Activated naive CD4-positive, alpha-beta T cell treated with anti-CD3 and anti-CD28 coated beads, Interleukin-2, amount 10 ng/mL, durations not matched to agents 7 days and 5 days (primary cell): ENCODE measurements at regions not wholly inside any gene's neighbourhood (a gene's known extent, or its start where the extent isn't known, plus 50 kb on each side); places are given as distances from the start of the nearest gene placed in this dataset.
"Not testable (repeated sequence)": the region's sequence is repeated elsewhere in the genome, so short reads cannot be mapped to it uniquely, and the experiment has no call there.

Experiments used
- CTCF ChIA-PET: fragments of 350-600 bp; sonication (Branson Sonifier 250); formaldehyde crosslinking; loops from one replicate; lab custom pipeline; 2021; ENCODE audit warnings: antibody characterized with exemption; lab: Charles Lee
- DNase-seq: peaks from one replicate; pipeline ENCODE4 v3.0.0-alpha.2; 2020
- H3K27ac Mint-ChIP-seq: one replicate; pipeline ENCODE4 v1.8.0; 2021; ENCODE audit warnings: mild to moderate bottlenecking, moderate library complexity, mixed read lengths
- H3K27me3 Mint-ChIP-seq: one replicate; pipeline ENCODE4 v1.8.0; 2021; ENCODE audit warnings: mild to moderate bottlenecking, mixed read lengths
- H3K36me3 Mint-ChIP-seq: one replicate; pipeline ENCODE4 v1.8.0; 2021; ENCODE audit warnings: mixed read lengths
- H3K4me1 Mint-ChIP-seq: one replicate; pipeline ENCODE4 v1.8.0; 2021; ENCODE audit warnings: mixed read lengths
- H3K4me3 Mint-ChIP-seq: one replicate; pipeline ENCODE4 v1.8.0; 2021; ENCODE audit warnings: mild to moderate bottlenecking, moderate library complexity, mixed read lengths
- H3K9me3 Mint-ChIP-seq: one replicate; pipeline ENCODE4 v1.8.0; 2021; ENCODE audit warnings: mixed read lengths

DNA sequence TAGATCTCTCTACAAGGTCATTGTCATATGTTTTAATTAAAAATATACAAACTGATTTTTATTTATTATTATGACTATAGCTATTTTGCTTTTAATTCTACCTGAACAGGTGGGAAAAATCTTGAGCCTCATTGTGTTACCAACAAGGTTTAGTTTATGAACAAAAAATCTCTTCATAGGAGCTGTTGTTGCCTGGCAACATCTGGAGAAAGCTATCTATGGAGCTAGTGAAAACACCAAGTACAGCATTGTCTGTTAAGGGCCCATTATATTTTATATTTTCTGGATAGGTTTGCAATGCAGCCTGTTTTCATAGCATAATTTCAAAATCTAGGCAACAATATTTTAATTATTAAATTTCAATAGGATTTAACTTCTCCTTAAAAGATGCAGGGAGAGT lies 383.0 kb upstream of the TMEFF2 start:
- Mint-ChIP-seq H3K4me3 (no peak overlapping the region), H3K27ac (no peak overlapping the region), H3K36me3 (no peaks in the 10 kb centered on the region), H3K4me1 (no peaks in the 10 kb centered on the region), H3K9me3 (peaks cover 1% of the 10 kb centered on the region), H3K27me3 (no peaks in the 10 kb centered on the region)
- CTCF ChIA-PET: no interaction called here
- DNase-seq: no peak

GRCh38 chr2:192574552-192574951 lies 379.8 kb upstream of the TMEFF2 start:
- Mint-ChIP-seq H3K36me3 (no peaks in the 10 kb centered on the region), H3K4me3 (no peak overlapping the region), H3K4me1 (no peaks in the 10 kb centered on the region), H3K9me3 (peaks cover 1% of the 10 kb centered on the region), H3K27me3 (no peaks in the 10 kb centered on the region), H3K27ac (no peak overlapping the region)
- CTCF ChIA-PET: no interaction called here
- no peak for DNase-seq

- no peaks in the 10 kb centered on the region for H3K4me1 Mint-ChIP-seq
- H3K27ac Mint-ChIP-seq: no peak overlapping the region
- H3K4me3 Mint-ChIP-seq: no peak overlapping the region
- H3K27me3 Mint-ChIP-seq: no peaks in the 10 kb centered on the region
- peaks cover 1% of the 10 kb centered on the region for H3K9me3 Mint-ChIP-seq
- no peak for DNase-seq
- CTCF ChIA-PET: no interaction called here
- no peaks in the 10 kb centered on the region for H3K36me3 Mint-ChIP-seq
Measured at GRCh38 chr2:192571636-192572035, 376.9 kb upstream of the TMEFF2 start.

GRCh38 chr2:192570788-192571187 lies 376.1 kb upstream of the TMEFF2 start:
- Mint-ChIP-seq H3K4me3 (no peak overlapping the region), H3K4me1 (no peaks in the 10 kb centered on the region), H3K27ac (no peak overlapping the region), H3K9me3 (peaks cover 1% of the 10 kb centered on the region), H3K36me3 (no peaks in the 10 kb centered on the region), H3K27me3 (no peaks in the 10 kb centered on the region)
- CTCF ChIA-PET: no interaction called here
- DNase-seq: no peak

DNA sequence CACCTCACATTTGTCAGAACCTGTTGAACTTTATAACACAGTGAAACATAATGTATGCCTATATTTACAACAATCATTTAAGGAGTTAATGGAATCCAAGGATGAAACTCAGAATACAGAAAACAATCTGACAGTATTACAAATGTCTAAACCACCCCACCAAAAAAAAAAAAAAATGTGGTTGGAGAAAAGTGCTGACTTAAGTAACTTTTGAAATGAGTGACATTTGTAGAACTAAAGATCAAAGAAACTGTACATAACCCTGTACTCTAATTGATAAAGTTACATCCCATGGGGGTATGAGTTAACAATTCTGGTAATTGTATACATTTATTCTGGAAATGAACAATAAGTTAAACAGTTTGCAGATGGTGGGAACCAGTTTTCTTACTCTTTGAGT lies 372.1 kb upstream of the TMEFF2 start:
- Mint-ChIP-seq H3K27me3 (no peaks in the 10 kb centered on the region), H3K36me3 (no peaks in the 10 kb centered on the region), H3K4me1 (no peaks in the 10 kb centered on the region), H3K4me3 (no peak overlapping the region), H3K27ac (no peak overlapping the region), H3K9me3 (no peaks in the 10 kb centered on the region)
- DNase-seq: no peak
- CTCF ChIA-PET: no interaction called here

GRCh38 chr2:192560326-192560725 lies 365.6 kb upstream of the TMEFF2 start:
- H3K27ac Mint-ChIP-seq: no peak overlapping the region
- H3K27me3 Mint-ChIP-seq: no peaks in the 10 kb centered on the region
- H3K9me3 Mint-ChIP-seq: no peaks in the 10 kb centered on the region
- no peak for DNase-seq
- no peaks in the 10 kb centered on the region for H3K4me1 Mint-ChIP-seq
- H3K36me3 Mint-ChIP-seq: no peaks in the 10 kb centered on the region
- no peak overlapping the region for H3K4me3 Mint-ChIP-seq
- CTCF ChIA-PET: no interaction called here

DNA sequence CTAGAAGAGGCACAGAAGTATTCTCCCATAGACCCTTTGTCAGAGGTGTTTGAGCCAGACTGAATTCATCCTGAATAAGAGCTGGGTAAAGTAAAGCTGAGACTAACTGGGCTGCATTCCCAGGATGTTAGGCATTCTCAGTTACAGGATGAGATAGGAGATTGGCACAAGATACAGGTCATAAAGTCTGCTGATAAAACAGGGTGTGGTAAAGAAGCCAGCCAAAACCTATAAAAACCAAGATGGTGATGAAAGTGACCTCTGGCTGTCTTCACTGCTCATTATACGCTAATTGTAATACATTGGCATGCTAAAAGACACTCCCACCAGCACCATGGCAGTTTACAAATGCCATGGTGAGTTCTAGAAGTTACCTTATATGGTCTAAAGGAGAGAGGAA lies 364.9 kb upstream of the TMEFF2 start:
- no peak overlapping the region for H3K4me3 Mint-ChIP-seq
- CTCF ChIA-PET: no interaction called here
- no peaks in the 10 kb centered on the region for H3K36me3 Mint-ChIP-seq
- H3K4me1 Mint-ChIP-seq: no peaks in the 10 kb centered on the region
- no peak overlapping the region for H3K27ac Mint-ChIP-seq
- H3K27me3 Mint-ChIP-seq: no peaks in the 10 kb centered on the region
- no peak for DNase-seq
- H3K9me3 Mint-ChIP-seq: no peaks in the 10 kb centered on the region

- CTCF ChIA-PET: no interaction called here
- Mint-ChIP-seq H3K27ac (no peak overlapping the region), H3K4me3 (no peak overlapping the region), H3K9me3 (no peaks in the 10 kb centered on the region), H3K27me3 (no peaks in the 10 kb centered on the region), H3K36me3 (no peaks in the 10 kb centered on the region), H3K4me1 (no peaks in the 10 kb centered on the region)
- DNase-seq: no peak
Measured at GRCh38 chr2:192558637-192559036, 363.9 kb upstream of the TMEFF2 start.

- H3K36me3 Mint-ChIP-seq: no peaks in the 10 kb centered on the region
- no peak overlapping the region for H3K4me3 Mint-ChIP-seq
- H3K27me3 Mint-ChIP-seq: no peaks in the 10 kb centered on the region
- no peaks in the 10 kb centered on the region for H3K4me1 Mint-ChIP-seq
- H3K9me3 Mint-ChIP-seq: no peaks in the 10 kb centered on the region
- no peak overlapping the region for H3K27ac Mint-ChIP-seq
- CTCF ChIA-PET: no interaction called here
- DNase-seq: no peak
Measured at GRCh38 chr2:192555740-192556139, 361.0 kb upstream of the TMEFF2 start.

- Mint-ChIP-seq H3K4me3 (no peak overlapping the region), H3K9me3 (no peaks in the 10 kb centered on the region), H3K27me3 (no peaks in the 10 kb centered on the region), H3K27ac (no peak overlapping the region), H3K36me3 (no peaks in the 10 kb centered on the region), H3K4me1 (no peaks in the 10 kb centered on the region)
- CTCF ChIA-PET: no interaction called here
- no peak for DNase-seq
Measured at GRCh38 chr2:192551760-192552159, 357.0 kb upstream of the TMEFF2 start.

DNA sequence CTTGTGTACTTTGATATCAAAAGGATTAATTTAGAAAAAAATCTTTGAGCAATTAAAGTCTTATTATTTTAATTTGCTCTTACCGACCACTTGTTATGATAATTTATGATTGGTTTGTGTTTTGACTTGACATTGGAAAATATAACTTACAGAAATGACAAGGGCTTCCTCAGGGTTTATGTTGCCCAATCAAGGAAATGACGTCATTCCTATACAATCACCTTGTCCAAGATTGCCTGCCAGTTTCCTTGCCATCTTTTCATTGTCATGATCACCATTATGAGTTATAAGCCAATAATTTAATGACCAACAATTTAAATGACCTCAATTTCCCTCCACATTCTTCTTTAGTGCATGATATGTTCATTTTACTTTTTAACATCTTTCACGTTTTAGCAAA lies 351.8 kb upstream of the TMEFF2 start:
- no peaks in the 10 kb centered on the region for H3K4me1 Mint-ChIP-seq
- no peak overlapping the region for H3K27ac Mint-ChIP-seq
- H3K4me3 Mint-ChIP-seq: no peak overlapping the region
- CTCF ChIA-PET: no interaction called here
- no peaks in the 10 kb centered on the region for H3K9me3 Mint-ChIP-seq
- H3K36me3 Mint-ChIP-seq: no peaks in the 10 kb centered on the region
- no peak for DNase-seq
- H3K27me3 Mint-ChIP-seq: no peaks in the 10 kb centered on the region

- H3K27ac Mint-ChIP-seq: no peak overlapping the region
- no peak for DNase-seq
- H3K4me1 Mint-ChIP-seq: no peaks in the 10 kb centered on the region
- H3K36me3 Mint-ChIP-seq: no peaks in the 10 kb centered on the region
- no peaks in the 10 kb centered on the region for H3K27me3 Mint-ChIP-seq
- CTCF ChIA-PET: no interaction called here
- no peaks in the 10 kb centered on the region for H3K9me3 Mint-ChIP-seq
- H3K4me3 Mint-ChIP-seq: no peak overlapping the region
Measured at GRCh38 chr2:192544371-192544955, 349.7 kb upstream of the TMEFF2 start.

DNA sequence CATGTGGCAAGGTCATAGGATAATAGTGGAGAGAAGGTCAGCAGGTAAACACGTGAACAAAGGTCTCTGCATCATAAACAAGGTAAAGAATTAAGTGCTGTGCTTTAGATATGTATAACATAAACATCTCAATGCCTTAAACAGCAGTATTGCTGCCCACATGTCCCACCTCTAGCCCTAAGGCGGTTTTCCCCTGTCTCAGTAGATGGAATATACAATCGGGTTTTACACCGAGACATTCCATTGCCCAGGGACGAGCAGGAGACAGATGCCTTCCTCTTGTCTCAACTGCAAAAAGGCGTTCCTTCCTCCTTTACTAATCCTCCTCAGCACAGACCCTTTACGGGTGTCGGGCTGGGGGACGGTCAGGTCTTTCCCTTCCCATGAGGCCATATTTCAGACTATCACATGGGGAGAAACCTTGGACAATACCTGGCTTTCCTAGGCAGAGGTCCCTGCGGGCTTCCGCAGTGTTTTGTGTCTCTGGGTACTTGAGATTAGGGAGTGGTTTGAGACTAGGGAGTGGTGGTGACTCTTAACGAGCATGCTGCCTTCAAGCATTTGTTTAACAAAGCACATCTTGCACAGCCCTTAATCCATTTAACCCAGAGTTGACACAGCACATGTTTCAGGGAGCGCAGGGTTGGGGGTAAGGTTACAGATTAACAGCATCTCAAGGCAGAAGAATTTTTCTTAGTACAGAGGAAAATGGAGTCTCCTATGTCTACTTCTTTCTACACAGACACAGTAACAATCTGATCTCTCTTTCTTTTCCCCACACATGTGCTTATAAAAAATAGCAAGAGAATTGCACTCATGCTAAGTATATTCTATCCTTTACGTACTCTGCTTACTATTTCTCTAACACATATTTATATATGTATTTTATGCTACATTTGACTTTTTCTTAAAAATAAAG lies 347.7 kb upstream of the TMEFF2 start:
- CTCF ChIA-PET, H3K4me1 Mint-ChIP-seq, H3K27ac Mint-ChIP-seq, H3K27me3 Mint-ChIP-seq, H3K36me3 Mint-ChIP-seq, H3K4me3 Mint-ChIP-seq, DNase-seq, H3K9me3 Mint-ChIP-seq: not testable (repeated sequence)

GRCh38 chr2:192539306-192539705 lies 344.6 kb upstream of the TMEFF2 start:
- CTCF ChIA-PET: no interaction called here
- H3K27me3 Mint-ChIP-seq: no peaks in the 10 kb centered on the region

DNA sequence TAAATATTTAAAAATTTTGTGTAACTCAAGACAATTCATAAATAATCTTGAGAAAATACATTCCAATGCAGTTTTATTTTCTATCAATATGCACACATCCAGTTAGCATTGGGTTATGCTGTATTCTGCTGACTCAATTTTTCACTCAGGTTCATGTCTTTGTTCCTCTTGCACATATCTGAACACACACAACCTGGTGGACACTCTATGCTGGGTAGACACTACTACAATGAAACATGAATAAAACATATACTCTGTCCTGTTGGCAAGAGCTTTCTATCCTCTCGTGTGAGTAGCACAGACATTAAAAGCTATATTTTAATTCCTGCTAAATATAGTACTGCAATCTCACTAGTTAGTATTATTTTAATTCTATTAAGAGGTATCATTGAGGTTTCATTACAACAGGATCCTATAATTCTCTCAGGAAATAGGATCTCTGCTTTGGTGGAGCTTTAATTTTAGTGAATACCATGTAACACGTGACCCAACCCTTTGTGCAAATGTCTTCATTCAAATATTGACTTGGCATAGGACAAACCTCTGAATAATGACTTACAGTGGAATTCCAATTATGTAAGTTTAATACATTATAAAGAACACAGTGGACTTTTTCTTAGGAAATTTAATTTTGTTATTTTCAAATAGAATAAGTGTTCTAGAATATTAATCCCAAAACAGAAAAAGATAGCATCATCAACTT lies 342.3 kb upstream of the TMEFF2 start:
- Mint-ChIP-seq H3K9me3 (no peaks in the 10 kb centered on the region), H3K27ac (no peak overlapping the region), H3K4me1 (no peaks in the 10 kb centered on the region), H3K36me3 (no peaks in the 10 kb centered on the region), H3K27me3 (no peaks in the 10 kb centered on the region), H3K4me3 (no peak overlapping the region)
- DNase-seq: no peak
- CTCF ChIA-PET: no interaction called here

More at GRCh38 chr2:192539306-192539705, 344.6 kb upstream of the TMEFF2 start:
- Mint-ChIP-seq H3K9me3 (no peaks in the 10 kb centered on the region), H3K4me3 (no peak overlapping the region), H3K4me1 (no peaks in the 10 kb centered on the region), H3K27ac (no peak overlapping the region), H3K36me3 (no peaks in the 10 kb centered on the region)
- no peak for DNase-seq
